Cardiac septum (tissue), 1 donor: ENCODE measurements at regions not wholly inside any gene's neighbourhood (a gene's known extent, or its start where the extent isn't known, plus 50 kb on each side); places are given as distances from the start of the nearest gene placed in this dataset.
"Not testable (repeated sequence)": the region's sequence is repeated elsewhere in the genome, so short reads cannot be mapped to it uniquely, and the experiment has no call there.

Source experiments
- DNase-seq: peaks from one replicate; pipeline ENCODE4 v3.0.0-alpha.2; 2020; ENCODE audit warnings: low spot score
- intact Hi-C: fragments of 100-400 bp; cut with DNase I; formaldehyde crosslinking; loops from one replicate; pipeline ENCODE4 v1.14.0; 2022
- donor health status: DM: no; HTN: no; CAD: no.

- DNase-seq = no peak
- intact Hi-C loops = loop anchor here (5.0 kb wide), 1 partner anchor 409 kb away; the partner anchor contains the start of gene PHLDA1
These were observed 112.3 kb upstream of the KRR1 start for GRCh38 chr12:75623631-75624154.

- no peak for DNase-seq
- intact Hi-C loops = loop anchor here (5.0 kb wide), 1 partner anchor 410 kb away; the partner anchor contains the start of gene PHLDA1
These were observed 111.1 kb upstream of the KRR1 start for GRCh38 chr12:75622492-75622891.

- DNase-seq, intact Hi-C loops: not testable (repeated sequence)
These were observed 103.0 kb upstream of the KRR1 start for GRCh38 chr12:75614396-75614795.

- no peak for DNase-seq
- intact Hi-C loops = no loop called here
These were observed 102.6 kb upstream of the KRR1 start for GRCh38 chr12:75613981-75614380.

GRCh38 chr12:75611041-75611440, 99.6 kb upstream of the KRR1 start:
- intact Hi-C loops = no loop called here
- no peak for DNase-seq

GRCh38 chr12:75606956-75607355, 95.5 kb upstream of the KRR1 start:
- intact Hi-C loops = no loop called here
- DNase-seq = no peak

GRCh38 chr12:75606151-75606550, 94.7 kb upstream of the KRR1 start:
- intact Hi-C loops = no loop called here

GRCh38 chr12:75603475-75603874, 92.1 kb upstream of the KRR1 start:
- intact Hi-C loops = no loop called here
- DNase-seq = no peak

More at GRCh38 chr12:75606151-75606550, 94.7 kb upstream of the KRR1 start:
- DNase-seq = no peak

GRCh38 chr12:75602106-75602505, 90.7 kb upstream of the KRR1 start:
- intact Hi-C loops = no loop called here
- no peak for DNase-seq

- DNase-seq = no peak
- intact Hi-C loops = no loop called here
These were observed 88.7 kb upstream of the KRR1 start for GRCh38 chr12:75600146-75600545.

GRCh38 chr12:75599061-75599460, 87.7 kb upstream of the KRR1 start:
- intact Hi-C loops = no loop called here
- DNase-seq = no peak

- DNase-seq = no peak
- intact Hi-C loops = no loop called here
These were observed 85.0 kb upstream of the KRR1 start for GRCh38 chr12:75596406-75596805.

GRCh38 chr12:75592638-75593335, 81.4 kb upstream of the KRR1 start:
- intact Hi-C loops = no loop called here
- DNase-seq = no peak

GRCh38 chr12:75592086-75592485, 80.7 kb upstream of the KRR1 start:
- no peak for DNase-seq
- intact Hi-C loops = no loop called here

GRCh38 chr12:75591628-75592027, 80.2 kb upstream of the KRR1 start:
- no peak for DNase-seq
- intact Hi-C loops = no loop called here

GRCh38 chr12:75589801-75590200, 78.4 kb upstream of the KRR1 start:
- no peak for DNase-seq
- intact Hi-C loops = no loop called here

GRCh38 chr12:75587340-75588106, 76.1 kb upstream of the KRR1 start:
- intact Hi-C loops = no loop called here
- DNase-seq = no peak

- intact Hi-C loops = no loop called here
- DNase-seq = no peak
These were observed 73.9 kb upstream of the KRR1 start for GRCh38 chr12:75585330-75585729.

- DNase-seq = no peak
- intact Hi-C loops = no loop called here
These were observed 71.9 kb upstream of the KRR1 start for GRCh38 chr12:75583355-75583754.

- no peak for DNase-seq
- intact Hi-C loops = no loop called here
These were observed 70.1 kb upstream of the KRR1 start for GRCh38 chr12:75581515-75581914.

- DNase-seq = no peak
- intact Hi-C loops = no loop called here
These were observed 68.1 kb upstream of the KRR1 start for GRCh38 chr12:75579552-75579951.
